ENCODE measurements at regions not wholly inside any gene's neighbourhood (a gene's known extent, or its start where the extent isn't known, plus 50 kb on each side); places are given as distances from the start of the nearest gene placed in this dataset.

- no peaks in the 10 kb centered on the region for H3K79me2 ChIP-seq (ENCODE audit: control insufficient read depth, insufficient read depth, low read length)
- H3K27ac ChIP-seq (ENCODE audit: insufficient read depth, low read length): no peak overlapping the region
- H3K9me3 ChIP-seq (ENCODE audit: control insufficient read depth, insufficient read depth, low read depth, low read length): no peaks in the 10 kb centered on the region
- TF ChIP-seq EZH2 (IDR thresholded peaks at IDR 0.05; ENCODE audit: low read length, missing control alignments): no peak
- TF ChIP-seq, protein P1, sequence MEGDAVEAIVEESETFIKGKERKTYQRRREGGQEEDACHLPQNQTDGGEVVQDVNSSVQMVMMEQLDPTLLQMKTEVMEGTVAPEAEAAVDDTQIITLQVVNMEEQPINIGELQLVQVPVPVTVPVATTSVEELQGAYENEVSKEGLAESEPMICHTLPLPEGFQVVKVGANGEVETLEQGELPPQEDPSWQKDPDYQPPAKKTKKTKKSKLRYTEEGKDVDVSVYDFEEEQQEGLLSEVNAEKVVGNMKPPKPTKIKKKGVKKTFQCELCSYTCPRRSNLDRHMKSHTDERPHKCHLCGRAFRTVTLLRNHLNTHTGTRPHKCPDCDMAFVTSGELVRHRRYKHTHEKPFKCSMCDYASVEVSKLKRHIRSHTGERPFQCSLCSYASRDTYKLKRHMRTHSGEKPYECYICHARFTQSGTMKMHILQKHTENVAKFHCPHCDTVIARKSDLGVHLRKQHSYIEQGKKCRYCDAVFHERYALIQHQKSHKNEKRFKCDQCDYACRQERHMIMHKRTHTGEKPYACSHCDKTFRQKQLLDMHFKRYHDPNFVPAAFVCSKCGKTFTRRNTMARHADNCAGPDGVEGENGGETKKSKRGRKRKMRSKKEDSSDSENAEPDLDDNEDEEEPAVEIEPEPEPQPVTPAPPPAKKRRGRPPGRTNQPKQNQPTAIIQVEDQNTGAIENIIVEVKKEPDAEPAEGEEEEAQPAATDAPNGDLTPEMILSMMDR (conservative IDR thresholded peaks at IDR 0.05 in 1 of 2, IDR thresholded peaks at IDR 0.05 in 1 of 2; ENCODE audit: low read depth in 1 of 2, low read length in 2 of 2): no peak
- no peaks in the 10 kb centered on the region for H3K36me3 ChIP-seq (ENCODE audit: control insufficient read depth, insufficient read depth, low read length)
- no peaks in the 10 kb centered on the region for H3K4me1 ChIP-seq (ENCODE audit: control insufficient read depth, extremely low read depth, insufficient read depth, low read length)
- H2AFZ ChIP-seq (ENCODE audit: low read length): no peak overlapping the region
- no peak overlapping the region for H3K9ac ChIP-seq (ENCODE audit: insufficient read depth, low read length)
- DNase-seq (ENCODE audit: low read depth in 2 of 2): no peak
- H3K27me3 ChIP-seq (ENCODE audit: control insufficient read depth, insufficient read depth, low read length): peaks cover 24% of the 10 kb centered on the region
- no peak overlapping the region for H3K4me2 ChIP-seq (ENCODE audit: extremely low read depth, insufficient read depth, low read length)
- no peaks in the 10 kb centered on the region for H4K20me1 ChIP-seq (ENCODE audit: control insufficient read depth, extremely low read depth, insufficient read depth, low read length)
- H3K4me3 ChIP-seq (replicated peaks in 1 of 4; ENCODE audit: control extremely low read depth in 1 of 4, insufficient read depth in 1 of 4, low read depth in 3 of 4, low read length in 4 of 4): no peak overlapping the region
These were observed 94.9 kb downstream of the RASSF10 start for GRCh38 chr11:13103962-13104554.

- TF ChIP-seq, protein P1 (conservative IDR thresholded peaks at IDR 0.05 in 1 of 2, IDR thresholded peaks at IDR 0.05 in 1 of 2; ENCODE audit: low read depth in 1 of 2, low read length in 2 of 2): no peak
- TF ChIP-seq EZH2 (IDR thresholded peaks at IDR 0.05; ENCODE audit: low read length, missing control alignments): no peak
- no peak overlapping the region for H3K9ac ChIP-seq (ENCODE audit: insufficient read depth, low read length)
- peaks cover 24% of the 10 kb centered on the region for H3K27me3 ChIP-seq (ENCODE audit: control insufficient read depth, insufficient read depth, low read length)
- no peak for DNase-seq (ENCODE audit: low read depth in 2 of 2)
- no peaks in the 10 kb centered on the region for H3K9me3 ChIP-seq (ENCODE audit: control insufficient read depth, insufficient read depth, low read depth, low read length)
- H3K27ac ChIP-seq (ENCODE audit: insufficient read depth, low read length): no peak overlapping the region
- no peak overlapping the region for H3K4me2 ChIP-seq (ENCODE audit: extremely low read depth, insufficient read depth, low read length)
- no peaks in the 10 kb centered on the region for H3K36me3 ChIP-seq (ENCODE audit: control insufficient read depth, insufficient read depth, low read length)
- H2AFZ ChIP-seq (ENCODE audit: low read length): no peak overlapping the region
- no peaks in the 10 kb centered on the region for H3K4me1 ChIP-seq (ENCODE audit: control insufficient read depth, extremely low read depth, insufficient read depth, low read length)
- no peaks in the 10 kb centered on the region for H4K20me1 ChIP-seq (ENCODE audit: control insufficient read depth, extremely low read depth, insufficient read depth, low read length)
- H3K4me3 ChIP-seq (replicated peaks in 1 of 4; ENCODE audit: control extremely low read depth in 1 of 4, insufficient read depth in 1 of 4, low read depth in 3 of 4, low read length in 4 of 4): no peak overlapping the region
- H3K79me2 ChIP-seq (ENCODE audit: control insufficient read depth, insufficient read depth, low read length): no peaks in the 10 kb centered on the region
These were observed 95.6 kb downstream of the RASSF10 start for GRCh38 chr11:13104619-13105236.

DNA sequence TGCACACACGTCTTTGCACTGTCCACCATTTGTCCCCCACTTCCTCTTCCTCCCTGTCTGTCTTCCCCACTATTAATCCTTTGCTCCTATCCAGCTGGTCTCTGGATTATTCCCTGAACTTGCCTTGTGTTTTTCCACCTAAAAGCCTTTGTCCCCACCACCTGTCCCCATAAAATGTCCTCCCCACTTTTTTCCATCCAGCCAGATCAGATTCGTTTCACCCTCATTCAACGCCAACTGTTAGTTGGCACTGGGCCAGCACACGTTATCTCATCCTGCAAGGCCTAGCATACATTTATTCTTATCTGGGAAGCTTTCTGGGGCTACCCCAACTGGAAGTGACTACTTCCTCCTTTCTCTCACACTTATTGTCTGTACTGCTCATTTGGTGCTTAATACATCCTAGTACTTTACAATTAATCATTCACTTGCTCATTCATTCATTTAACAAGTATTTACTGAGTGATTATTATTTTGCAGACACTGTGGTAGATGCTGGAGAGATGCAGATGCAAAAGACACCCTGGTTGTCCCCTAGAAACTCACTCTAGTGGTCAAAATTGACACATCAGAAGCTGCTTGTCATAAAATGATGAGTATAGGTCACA, 96.2 kb downstream of the RASSF10 start:
- TF ChIP-seq, protein P1 (conservative IDR thresholded peaks at IDR 0.05 in 1 of 2, IDR thresholded peaks at IDR 0.05 in 1 of 2; ENCODE audit: low read depth in 1 of 2, low read length in 2 of 2): no peak
- TF ChIP-seq EZH2 (IDR thresholded peaks at IDR 0.05; ENCODE audit: low read length, missing control alignments): no peak
- Histone ChIP-seq H3K9me3 (ENCODE audit: control insufficient read depth, insufficient read depth, low read depth, low read length) (no peaks in the 10 kb centered on the region), H3K36me3 (ENCODE audit: control insufficient read depth, insufficient read depth, low read length) (no peaks in the 10 kb centered on the region), H3K4me2 (ENCODE audit: extremely low read depth, insufficient read depth, low read length) (no peak overlapping the region), H3K4me3 (replicated peaks in 1 of 4; ENCODE audit: control extremely low read depth in 1 of 4, insufficient read depth in 1 of 4, low read depth in 3 of 4, low read length in 4 of 4) (no peak overlapping the region), H3K79me2 (ENCODE audit: control insufficient read depth, insufficient read depth, low read length) (no peaks in the 10 kb centered on the region), H3K4me1 (ENCODE audit: control insufficient read depth, extremely low read depth, insufficient read depth, low read length) (no peaks in the 10 kb centered on the region), H2AFZ (ENCODE audit: low read length) (no peak overlapping the region), H3K9ac (ENCODE audit: insufficient read depth, low read length) (no peak overlapping the region), H3K27ac (ENCODE audit: insufficient read depth, low read length) (no peak overlapping the region), H4K20me1 (ENCODE audit: control insufficient read depth, extremely low read depth, insufficient read depth, low read length) (no peaks in the 10 kb centered on the region), H3K27me3 (ENCODE audit: control insufficient read depth, insufficient read depth, low read length) (peaks cover 24% of the 10 kb centered on the region)
- DNase-seq (ENCODE audit: low read depth in 2 of 2): no peak

Data from fibroblast of lung (primary cell).